CD4-positive, CD25-positive, alpha-beta regulatory T cell (primary cell): ENCODE measurements at regions not wholly inside any gene's neighbourhood (a gene's known extent, or its start where the extent isn't known, plus 50 kb on each side); places are given as distances from the start of the nearest gene placed in this dataset.
"Not testable (repeated sequence)": the region's sequence is repeated elsewhere in the genome, so short reads cannot be mapped to it uniquely, and the experiment has no call there.

Experiments used
- ATAC-seq, 2 donors: fragments of 150-1000 bp; cut with Tn5 transposase; one replicate each; pipeline ENCODE4 v1.10.0; 2021; ENCODE audit warnings: low read depth in 2 of 2, moderate number of reproducible peaks in 2 of 2, moderate library complexity in 1 of 2
- DNase-seq, 3 donors: peaks; one replicate each; pipeline versions ENCODE4 v3.0.0 to v3.0.0-alpha.2; 2012 to 2022; ENCODE audit warnings: mixed read lengths in 1 of 3
- H3K27ac ChIP-seq: one replicate; pipeline ENCODE4 v1.7.0; 2013; ENCODE audit warnings: mild to moderate bottlenecking, low read length; ENCODE audit not compliant: insufficient read depth, poor library complexity, severe bottlenecking
- H3K27me3 ChIP-seq: one replicate; pipeline ENCODE4 v1.7.0; 2013; ENCODE audit warnings: low read length; ENCODE audit not compliant: control insufficient read depth, insufficient read depth
- H3K36me3 ChIP-seq: one replicate; pipeline ENCODE4 v1.7.0; 2013; ENCODE audit warnings: mild to moderate bottlenecking, low read length, moderate library complexity; ENCODE audit not compliant: control insufficient read depth, insufficient read depth
- H3K4me1 ChIP-seq: 2 replicates; pipeline ENCODE4 v1.7.0; 2013; ENCODE audit warnings: mild to moderate bottlenecking, low read length; ENCODE audit not compliant: insufficient read depth, control insufficient read depth, poor library complexity, severe bottlenecking
- H3K4me3 ChIP-seq: one replicate; pipeline ENCODE4 v1.7.0; 2013; ENCODE audit warnings: low read depth, mild to moderate bottlenecking, low read length, moderate library complexity
- H3K9me3 ChIP-seq, 2 experiments: 1 replicate in 1 of 2; 2 replicates in 1 of 2; pipeline ENCODE4 v1.7.0; 2013; ENCODE audit warnings: low read length in 2 of 2, mild to moderate bottlenecking in 1 of 2, moderate library complexity in 1 of 2; ENCODE audit not compliant: control insufficient read depth in 2 of 2
- H3K27ac Mint-ChIP-seq, 3 donors: one replicate each; pipeline ENCODE4 v1.8.0; 2020 to 2022; ENCODE audit warnings: mild to moderate bottlenecking in 3 of 3, mixed read lengths in 3 of 3, moderate library complexity in 2 of 3
- H3K27me3 Mint-ChIP-seq: one replicate; pipeline ENCODE4 v1.8.0; 2022; ENCODE audit warnings: mild to moderate bottlenecking, mixed read lengths
- H3K36me3 Mint-ChIP-seq: one replicate; pipeline ENCODE4 v1.8.0; 2020; ENCODE audit warnings: mixed read lengths
- H3K4me1 Mint-ChIP-seq, 4 donors: one replicate each; pipeline ENCODE4 v1.8.0; 2020 to 2022; ENCODE audit warnings: mixed read lengths in 4 of 4, mild to moderate bottlenecking in 1 of 4
- H3K4me3 Mint-ChIP-seq, 4 donors: one replicate each; pipeline ENCODE4 v1.8.0; 2020 to 2022; ENCODE audit warnings: mild to moderate bottlenecking in 4 of 4, mixed read lengths in 4 of 4, moderate library complexity in 3 of 4
- H3K9me3 Mint-ChIP-seq, 7 donors: one replicate each; pipeline ENCODE4 v1.8.0; 2020 to 2022; ENCODE audit warnings: mixed read lengths in 7 of 7, mild to moderate bottlenecking in 3 of 7, moderate library complexity in 2 of 7

- no peak overlapping the region for H3K4me3 Mint-ChIP-seq
- H3K4me1 ChIP-seq = no peaks in the 10 kb centered on the region
- no peaks in the 10 kb centered on the region for H3K27me3 ChIP-seq
Observed at GRCh38 chr14:58994130-58994529, 194.3 kb upstream of the DAAM1 start.

GRCh38 chr14:59004012-59004411, 184.5 kb upstream of the DAAM1 start:
- DNase-seq = no peak
- H3K9me3 Mint-ChIP-seq = peaks cover 0 to 12% (median 0%) of the 10 kb centered on the region in 7 donors
- no peak overlapping the region for H3K27ac Mint-ChIP-seq

More at GRCh38 chr14:58994130-58994529, 194.3 kb upstream of the DAAM1 start:
- Mint-ChIP-seq H3K36me3 (no peaks in the 10 kb centered on the region), H3K27ac (no peak overlapping the region), H3K27me3 (peaks cover 5% of the 10 kb centered on the region), H3K9me3 (peaks cover 0 to 5% (median 4%) of the 10 kb centered on the region in 7 donors), H3K4me1 (no peaks in the 10 kb centered on the region)
- ATAC-seq (no peak), DNase-seq (no peak)
- Histone ChIP-seq H3K36me3 (no peaks in the 10 kb centered on the region), H3K27ac (no peak overlapping the region), H3K4me3 (no peak overlapping the region), H3K9me3 (no peaks in the 10 kb centered on the region)

GRCh38 chr14:59006179-59006578, 182.3 kb upstream of the DAAM1 start:
- H3K4me1 ChIP-seq, H3K27me3 ChIP-seq, H3K36me3 ChIP-seq, H3K27me3 Mint-ChIP-seq, H3K4me3 ChIP-seq, H3K4me1 Mint-ChIP-seq, DNase-seq, H3K36me3 Mint-ChIP-seq, H3K27ac ChIP-seq, ATAC-seq, H3K9me3 ChIP-seq, H3K27ac Mint-ChIP-seq, H3K4me3 Mint-ChIP-seq: not testable (repeated sequence)
- H3K9me3 Mint-ChIP-seq = peaks cover 0 to 12% (median 0%) of the 10 kb centered on the region in 7 donors

More at GRCh38 chr14:59004012-59004411, 184.5 kb upstream of the DAAM1 start:
- no peaks in the 10 kb centered on the region for H3K9me3 ChIP-seq
- Mint-ChIP-seq H3K4me1 (no peaks in the 10 kb centered on the region), H3K27me3 (peaks cover 4% of the 10 kb centered on the region), H3K36me3 (no peaks in the 10 kb centered on the region), H3K4me3 (no peak overlapping the region)
- H3K27me3 ChIP-seq = no peaks in the 10 kb centered on the region
- no peak overlapping the region for H3K4me3 ChIP-seq
- H3K27ac ChIP-seq = no peak overlapping the region
- ATAC-seq = no peak
- H3K36me3 ChIP-seq = no peaks in the 10 kb centered on the region
- no peaks in the 10 kb centered on the region for H3K4me1 ChIP-seq

- peak overlapping the region in 1 of 4 donors; percentile 23 for H3K4me3 Mint-ChIP-seq
- H3K27ac Mint-ChIP-seq = no peak overlapping the region
- DNase-seq (no peak), ATAC-seq (no peak)
- no peaks in the 10 kb centered on the region for H3K27me3 Mint-ChIP-seq
- Histone ChIP-seq H3K27ac (no peak overlapping the region), H3K36me3 (no peaks in the 10 kb centered on the region), H3K4me3 (no peak overlapping the region), H3K27me3 (no peaks in the 10 kb centered on the region), H3K9me3 (peaks cover 5 to 13% of the 10 kb centered on the region in 2 experiments), H3K4me1 (no peaks in the 10 kb centered on the region)
- H3K9me3 Mint-ChIP-seq = peaks cover 0 to 36% (median 7%) of the 10 kb centered on the region in 7 donors
- no peaks in the 10 kb centered on the region for H3K4me1 Mint-ChIP-seq
- H3K36me3 Mint-ChIP-seq = no peaks in the 10 kb centered on the region
Observed at GRCh38 chr14:59009967-59010366, 178.5 kb upstream of the DAAM1 start.

GRCh38 chr14:59013672-59014298, 174.7 kb upstream of the DAAM1 start:
- Mint-ChIP-seq H3K36me3 (no peaks in the 10 kb centered on the region), H3K4me3 (no peak overlapping the region), H3K27me3 (no peaks in the 10 kb centered on the region), H3K9me3 (peaks cover 0 to 25% (median 8%) of the 10 kb centered on the region in 7 donors), H3K27ac (no peak overlapping the region), H3K4me1 (no peaks in the 10 kb centered on the region)
- Histone ChIP-seq H3K9me3 (peaks cover 5 to 13% of the 10 kb centered on the region in 2 experiments), H3K36me3 (no peaks in the 10 kb centered on the region), H3K27ac (no peak overlapping the region), H3K27me3 (no peaks in the 10 kb centered on the region), H3K4me1 (no peaks in the 10 kb centered on the region), H3K4me3 (no peak overlapping the region)
- no peak for DNase-seq
- no peak for ATAC-seq

- H3K27me3 ChIP-seq = peaks cover 2% of the 10 kb centered on the region
- no peaks in the 10 kb centered on the region for H3K4me1 ChIP-seq
- H3K9me3 ChIP-seq = peaks cover 5 to 13% of the 10 kb centered on the region in 2 experiments
- no peaks in the 10 kb centered on the region for H3K27me3 Mint-ChIP-seq
- no peaks in the 10 kb centered on the region for H3K4me1 Mint-ChIP-seq
- no peak overlapping the region for H3K27ac Mint-ChIP-seq
- ATAC-seq (no peak), DNase-seq (no peak)
- H3K9me3 Mint-ChIP-seq = peaks cover 0 to 25% (median 5%) of the 10 kb centered on the region in 7 donors
- H3K36me3 Mint-ChIP-seq = no peaks in the 10 kb centered on the region
- no peak overlapping the region for H3K4me3 ChIP-seq
- H3K36me3 ChIP-seq = no peaks in the 10 kb centered on the region
- H3K4me3 Mint-ChIP-seq = no peak overlapping the region
- no peak overlapping the region for H3K27ac ChIP-seq
Observed at GRCh38 chr14:59015482-59015881, 173.0 kb upstream of the DAAM1 start.

GRCh38 chr14:59017285-59017965, 171.0 kb upstream of the DAAM1 start:
- no peaks in the 10 kb centered on the region for H3K27me3 Mint-ChIP-seq
- H3K27ac Mint-ChIP-seq = no peak overlapping the region
- H3K4me3 Mint-ChIP-seq = no peak overlapping the region
- H3K4me1 Mint-ChIP-seq = no peaks in the 10 kb centered on the region
- DNase-seq = no peak
- no peak overlapping the region for H3K27ac ChIP-seq
- no peaks in the 10 kb centered on the region for H3K4me1 ChIP-seq
- peaks cover 2% of the 10 kb centered on the region for H3K27me3 ChIP-seq
- H3K4me3 ChIP-seq = no peak overlapping the region
- H3K9me3 Mint-ChIP-seq = peaks cover 0 to 21% (median 5%) of the 10 kb centered on the region in 7 donors
- no peaks in the 10 kb centered on the region for H3K36me3 ChIP-seq
- peaks cover 5 to 12% of the 10 kb centered on the region in 2 experiments for H3K9me3 ChIP-seq
- no peaks in the 10 kb centered on the region for H3K36me3 Mint-ChIP-seq
- no peak for ATAC-seq

- no peaks in the 10 kb centered on the region for H3K36me3 Mint-ChIP-seq
- Histone ChIP-seq H3K36me3 (no peaks in the 10 kb centered on the region), H3K27me3 (peaks cover 2% of the 10 kb centered on the region), H3K27ac (no peak overlapping the region), H3K4me3 (no peak overlapping the region), H3K4me1 (no peaks in the 10 kb centered on the region), H3K9me3 (peaks cover 0 to 7% of the 10 kb centered on the region in 2 experiments)
- DNase-seq = no peak
- H3K27ac Mint-ChIP-seq = no peak overlapping the region
- ATAC-seq = no peak
- H3K9me3 Mint-ChIP-seq = peaks cover 0 to 12% (median 4%) of the 10 kb centered on the region in 7 donors
- H3K27me3 Mint-ChIP-seq = no peaks in the 10 kb centered on the region
- no peak overlapping the region for H3K4me3 Mint-ChIP-seq
- H3K4me1 Mint-ChIP-seq = no peaks in the 10 kb centered on the region
Observed at GRCh38 chr14:59018460-59018859, 170.0 kb upstream of the DAAM1 start.
